Panc1 (cell line): ENCODE measurements at regions not wholly inside any gene's neighbourhood (a gene's known extent, or its start where the extent isn't known, plus 50 kb on each side); places are given as distances from the start of the nearest gene placed in this dataset.

ENCODE experiments used
- CTCF ChIP-seq: fragments of 450-650 bp; IDR thresholded peaks from 2 replicates; pipeline ENCODE4 v1.5.1; 2017; ENCODE audit warnings: mild to moderate bottlenecking
- REST ChIP-seq, 2 experiments: IDR thresholded peaks; 2 replicates each; pipeline ENCODE4 v1.6.1; 2011 to 2012; ENCODE audit warnings: low read depth in 2 of 2, control low read depth in 1 of 2, low read length in 1 of 2, mild to moderate bottlenecking in 1 of 2, moderate library complexity in 1 of 2; ENCODE audit not compliant: insufficient read depth in 1 of 2

GRCh38 chr18:11369556-11369955 lies 220.2 kb upstream of the PIEZO2 start:
- TF ChIP-seq CTCF: no peak
- no peak for TF ChIP-seq REST (IDR thresholded peaks at IDR 0.05; ENCODE audit: insufficient read depth in 1 of 2, low read depth in 2 of 2, low read length in 1 of 2)
